K562 (cell line): ENCODE measurements at regions not wholly inside any gene's neighbourhood (a gene's known extent, or its start where the extent isn't known, plus 50 kb on each side); places are given as distances from the start of the nearest gene placed in this dataset.

Experiments
- ATAC-seq: fragments of 200-7000 bp; cut with Tn5 transposase; 3 replicates; pipeline ENCODE4 v1.9.1; 2020; ENCODE audit warnings: moderate library complexity
- BruUV-seq: library from RNA; stranded (reverse); fragments of 400-500 nt; replicated peaks from 2 replicates; lab custom pipeline; 2021; lab: Mats Ljungman, UMichigan
- CTCF ChIA-PET: fragments of 300-600 bp; formaldehyde crosslinking; extraction: SDS; loops from one replicate; lab custom pipeline; 2021; ENCODE audit warnings: low intra/inter-chr PET ratio; lab: Yijun Ruan, JAX
- POLR2A ChIA-PET: fragments of 300-600, 350-650 bp; sonication (Branson Sonifier 250); formaldehyde crosslinking; extraction: SDS; loops from one replicate; lab custom pipeline; 2021; ENCODE audit warnings: antibody characterized with exemption, inconsistent platforms; lab: Yijun Ruan, JAX
- DNase-seq, 4 experiments: peaks; one replicate each; pipeline versions ENCODE4 v3.0.0 to v3.0.0-alpha.2; 2011 to 2018; ENCODE audit warnings: low spot score in 3 of 4, mixed read lengths in 3 of 4; ENCODE audit errors: extremely low read depth in 1 of 4
- FAIRE-seq: peaks from 2 replicates; lab custom pipeline; 2011; peaks lifted over from hg19 to GRCh38; lab: Jason Lieb, UNC
- H2AFZ ChIP-seq: 2 replicates; pipeline ENCODE4 v1.6.0; 2011; ENCODE audit warnings: low read depth, low read length, control low read depth, inconsistent platforms
- H3K27ac ChIP-seq: fragments of 200-600 bp; 3 replicates; pipeline ENCODE4 v1.8.0; 2011; ENCODE audit warnings: low read depth, mild to moderate bottlenecking, control low read depth, inconsistent platforms, low read length, moderate library complexity, mixed read lengths; ENCODE audit errors: extremely low read depth
- H3K27me3 ChIP-seq, 2 experiments: fragments of 300-600 bp in 1 of 2; 2 replicates in 1 of 2; 3 replicates in 1 of 2; pipeline versions ENCODE4 v1.6.0 to v1.8.0; 2011; ENCODE audit warnings: inconsistent platforms in 2 of 2, low read length in 2 of 2, mild to moderate bottlenecking in 1 of 2, mixed read lengths in 1 of 2, moderate library complexity in 1 of 2; ENCODE audit not compliant: control insufficient read depth in 2 of 2, insufficient read depth in 2 of 2
- H3K36me3 ChIP-seq: fragments of 300-600 bp; 3 replicates; pipeline ENCODE4 v1.8.0; 2011; ENCODE audit warnings: mild to moderate bottlenecking, low read length, inconsistent platforms; ENCODE audit not compliant: control insufficient read depth, insufficient read depth
- H3K4me1 ChIP-seq, 2 experiments: fragments of 200-600 bp in 1 of 2; replicated peaks in 1 of 2; 2 replicates in 1 of 2; 3 replicates in 1 of 2; pipeline versions ENCODE4 v1.5.1 to v1.8.0; 2011; ENCODE audit warnings: inconsistent platforms in 2 of 2, low read length in 2 of 2, mild to moderate bottlenecking in 1 of 2, mixed read lengths in 1 of 2, moderate library complexity in 1 of 2; ENCODE audit not compliant: control insufficient read depth in 2 of 2, insufficient read depth in 2 of 2
- H3K4me2 ChIP-seq: 2 replicates; pipeline ENCODE4 v1.6.1; 2011; ENCODE audit warnings: low read length, control low read depth, inconsistent platforms, mixed read lengths; ENCODE audit not compliant: insufficient read depth
- H3K4me3 ChIP-seq: fragments of 200-600 bp; sonication (generic), shearing (Covaris generic); 2 replicates; pipeline ENCODE4 v1.5.1; 2016; ENCODE audit warnings: control low read depth, inconsistent platforms
- H3K79me2 ChIP-seq: fragments of 200-600 bp; 3 replicates; pipeline ENCODE4 v1.8.0; 2011; ENCODE audit warnings: low read length, inconsistent platforms; ENCODE audit not compliant: control insufficient read depth, insufficient read depth
- H3K9ac ChIP-seq, 2 experiments: 2 replicates each; pipeline versions ENCODE4 v1.6.0 to v1.6.1; 2011; ENCODE audit warnings: low read depth in 2 of 2, low read length in 2 of 2, control low read depth in 1 of 2, inconsistent platforms in 1 of 2, mild to moderate bottlenecking in 1 of 2, mixed read lengths in 1 of 2; ENCODE audit not compliant: insufficient read depth in 1 of 2
- H3K9me1 ChIP-seq: one replicate; pipeline ENCODE4 v1.6.0; 2011; ENCODE audit warnings: inconsistent platforms, mild to moderate bottlenecking, low read length, moderate library complexity; ENCODE audit not compliant: control insufficient read depth, insufficient read depth
- H3K9me3 ChIP-seq: replicated peaks from 2 replicates; pipeline ENCODE4 v1.5.1; 2011; ENCODE audit warnings: low read depth, low read length, inconsistent platforms; ENCODE audit not compliant: control insufficient read depth, insufficient read depth
- H4K20me1 ChIP-seq: replicated peaks from 2 replicates; pipeline ENCODE4 v1.6.1; 2011; ENCODE audit warnings: low read length, inconsistent platforms, mixed read lengths; ENCODE audit not compliant: control insufficient read depth, insufficient read depth
- CBFA2T2 ChIP-seq: fragments of 450-650 bp; conservative IDR thresholded peaks from 2 replicates; pipeline ENCODE4 v1.6.1; 2017; ENCODE audit warnings: mild to moderate bottlenecking
- CBX3 ChIP-seq, 2 experiments: IDR thresholded peaks; 1 replicate in 1 of 2; 2 replicates in 1 of 2; pipeline ENCODE4 v1.6.1; 2012; ENCODE audit warnings: inconsistent platforms in 2 of 2, low read length in 2 of 2, borderline replicate concordance in 1 of 2, control low read depth in 1 of 2
- FOXJ3 ChIP-seq: sonication (generic); formaldehyde crosslinking; IDR thresholded peaks from 2 replicates; pipeline ENCODE4 v1.4.0; 2020; ENCODE audit warnings: mild to moderate bottlenecking, missing genetic modification reagents
- GATAD2A ChIP-seq: fragments of 450-650 bp; IDR thresholded peaks from 2 replicates; pipeline ENCODE4 v1.6.1; 2017
- MAFF ChIP-seq: IDR thresholded peaks from 2 replicates; pipeline ENCODE4 v1.6.1; 2012; ENCODE audit warnings: low read length, improper control_type of control experiment
- MCM5 ChIP-seq: fragments of 450-650 bp; IDR thresholded peaks from 2 replicates; pipeline ENCODE4 v1.6.1; 2016; ENCODE audit warnings: low read depth
- NR2C2 ChIP-seq, 2 experiments: fragments of 200-800 bp in 1 of 2; sonication (Bioruptor generic) in 1 of 2; sonication (generic) in 1 of 2; formaldehyde crosslinking in 1 of 2; IDR thresholded peaks; 2 replicates each; pipeline versions ENCODE4 v1.6.1 to v1.8.0; 2016 to 2022; ENCODE audit warnings: mild to moderate bottlenecking in 1 of 2, missing compliant biosample characterization in 1 of 2, missing genetic modification characterization in 1 of 2, missing genetic modification reagents in 1 of 2
- PYGO2 ChIP-seq: fragments of 450-650 bp; IDR thresholded peaks from 2 replicates; pipeline ENCODE4 v1.6.1; 2016; ENCODE audit warnings: mild to moderate bottlenecking, missing genetic modification characterization, moderate library complexity, missing compliant biosample characterization
- SAFB2 ChIP-seq: fragments of 200-400 bp; formaldehyde crosslinking; IDR thresholded peaks from 2 replicates; pipeline ENCODE4 v1.6.1; 2018; ENCODE audit warnings: borderline replicate concordance, low read length, low read depth, moderate library complexity; ENCODE audit not compliant: severe bottlenecking
- TCF7 ChIP-seq: sonication (generic); IDR thresholded peaks from 2 replicates; pipeline ENCODE4 v1.6.1; 2016; ENCODE audit warnings: antibody characterized with exemption, borderline replicate concordance
- ZBTB7A ChIP-seq: IDR thresholded peaks from 2 replicates; pipeline ENCODE4 v1.6.1; 2011; ENCODE audit warnings: low read depth, mild to moderate bottlenecking, low read length, moderate library complexity, borderline replicate concordance; ENCODE audit not compliant: control insufficient read depth
- ZNF79 ChIP-seq: fragments of 250-450 bp; sonication (Bioruptor Pico); IDR thresholded peaks from 2 replicates; pipeline ENCODE4 v1.4.0; 2020; ENCODE audit warnings: low read depth, mild to moderate bottlenecking, moderate library complexity
- WGBS: fragments of 100-300 bp; shearing (Covaris generic); methylation state at CpG from one replicate; pipeline ENCODE4 v1.1.6; 2016; ENCODE audit warnings: low coverage, mixed read lengths; ENCODE audit not compliant: insufficient coverage; ENCODE audit errors: missing lambda C conversion rate; 5-methylcytosine and 5-hydroxymethylcytosine counted together
- in situ Hi-C: fragments of 300-500 bp; cut with MboI; formaldehyde crosslinking; loops from 4 replicates; pipeline ENCODE4 v1.15.0; 2018; ENCODE audit warnings: inconsistent platforms, mixed read lengths
- intact Hi-C: fragments of 100-400 bp; cut with micrococcal nuclease; formaldehyde crosslinking; loops from 2 replicates; pipeline ENCODE4 v1.14.2; 2022
- TF ChIP-seq, protein P1 (sequence below): fragments of 250-450 bp; sonication (Bioruptor Pico); IDR thresholded peaks from 2 replicates; pipeline ENCODE4 v1.6.1; 2021; ENCODE audit warnings: mild to moderate bottlenecking

DNA sequence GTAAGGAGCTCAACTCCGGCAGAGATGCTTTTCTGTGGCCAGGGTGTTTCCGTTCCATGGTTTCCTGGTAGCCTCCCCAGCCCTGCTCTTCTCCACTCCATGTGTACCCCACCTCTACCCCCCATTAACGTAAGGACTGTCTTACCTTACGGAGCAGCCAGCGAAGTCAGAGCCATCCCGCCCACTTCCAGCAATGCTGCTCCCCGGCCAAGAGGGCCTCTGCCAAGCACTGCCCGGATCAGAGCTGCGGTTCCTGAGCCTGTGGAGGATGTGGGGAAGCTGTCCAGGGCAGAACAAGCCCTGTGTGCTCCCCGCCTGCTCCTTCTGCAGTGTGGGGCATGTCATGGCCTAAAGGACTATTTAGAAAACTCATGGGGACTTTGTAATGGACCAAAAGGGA, 261.2 kb downstream of the GADD45G start:
- CTCF ChIA-PET, result no interaction called here
- no peaks in the 10 kb centered on the region for H3K9me1 ChIP-seq
- ATAC-seq, result no peak
- BruUV-seq, result no TSS peak
- no peak overlapping the region for H3K9ac ChIP-seq
- no peak for DNase-seq
- H2AFZ ChIP-seq, result no peak overlapping the region
- POLR2A ChIA-PET, result no interaction called here
- no peaks in the 10 kb centered on the region; a peak in 1 of 5 replicates for H3K4me1 ChIP-seq
- no peaks in the 10 kb centered on the region for H3K9me3 ChIP-seq
- FAIRE-seq, result no peak
- intact Hi-C loops, result no loop called here
- no peaks in the 10 kb centered on the region; a peak in 1 of 5 replicates for H3K27me3 ChIP-seq
- no peak for TF ChIP-seq TCF7
- TF ChIP-seq ZNF79 (CRISPR knock-in tag), result no peak
- no peak for TF ChIP-seq MCM5
- no peak for TF ChIP-seq CBFA2T2
- no peak for TF ChIP-seq MAFF
- H3K4me2 ChIP-seq, result no peak overlapping the region
- no peaks in the 10 kb centered on the region for H4K20me1 ChIP-seq
- in situ Hi-C loops, result no loop called here
- no peak overlapping the region for H3K4me3 ChIP-seq
- H3K79me2 ChIP-seq, result no peaks in the 10 kb centered on the region
- WGBS, result 2% methylated on average over 6 of the region's 10 CpGs
- H3K36me3 ChIP-seq, result no peaks in the 10 kb centered on the region
- no peak overlapping the region for H3K27ac ChIP-seq

DNA sequence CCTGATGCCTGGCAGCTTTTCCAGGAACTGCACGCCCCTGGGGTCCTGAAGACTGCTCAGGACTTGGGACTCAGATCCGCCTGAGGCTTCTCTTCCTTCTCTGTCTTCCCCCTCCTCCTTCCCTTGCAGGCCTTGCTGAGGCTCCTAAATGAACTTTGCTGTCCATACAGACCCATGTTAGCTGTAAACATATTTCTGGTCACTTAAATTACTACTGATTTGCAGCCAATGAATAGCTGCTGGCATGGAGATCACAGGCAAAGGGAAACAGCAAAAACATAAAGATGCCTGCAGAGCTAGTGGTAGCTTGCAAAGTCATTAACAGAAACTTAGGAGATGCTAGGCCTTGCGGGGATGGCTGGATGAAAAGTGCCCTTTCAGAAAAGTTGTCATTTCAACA, 261.9 kb downstream of the GADD45G start:
- no peak for FAIRE-seq
- Histone ChIP-seq H3K79me2 (no peaks in the 10 kb centered on the region), H3K4me1 (no peaks in the 10 kb centered on the region; a peak in 1 of 5 replicates), H3K4me2 (no peak overlapping the region), H3K4me3 (no peak overlapping the region), H3K36me3 (no peaks in the 10 kb centered on the region), H3K9me1 (no peaks in the 10 kb centered on the region), H4K20me1 (no peaks in the 10 kb centered on the region), H3K27me3 (no peaks in the 10 kb centered on the region; a peak in 1 of 5 replicates), H3K9ac (no peak overlapping the region), H3K27ac (no peak overlapping the region), H2AFZ (no peak overlapping the region), H3K9me3 (no peaks in the 10 kb centered on the region)
- in situ Hi-C loops, result no loop called here
- WGBS, result 0% methylated on average over 3 of the region's 3 CpGs
- POLR2A ChIA-PET, result no interaction called here
- ATAC-seq, result no peak
- BruUV-seq, result no TSS peak
- intact Hi-C loops, result no loop called here
- CTCF ChIA-PET, result no interaction called here
- DNase-seq, result no peak
- TF ChIP-seq PYGO2 (tag) (no peak), CBX3 (IDR thresholded peaks at IDR 0.05; ENCODE audit: borderline replicate concordance in 1 of 2, low read length in 2 of 2) (no peak), NR2C2 (CRISPR knock-in tag; IDR thresholded peaks at IDR 0.05) (no peak), NR2C2 (tag; IDR thresholded peaks at IDR 0.05) (no peak), FOXJ3 (no peak), ZBTB7A (no peak), GATAD2A (no peak), SAFB2 (no peak)
- TF ChIP-seq, protein P1, sequence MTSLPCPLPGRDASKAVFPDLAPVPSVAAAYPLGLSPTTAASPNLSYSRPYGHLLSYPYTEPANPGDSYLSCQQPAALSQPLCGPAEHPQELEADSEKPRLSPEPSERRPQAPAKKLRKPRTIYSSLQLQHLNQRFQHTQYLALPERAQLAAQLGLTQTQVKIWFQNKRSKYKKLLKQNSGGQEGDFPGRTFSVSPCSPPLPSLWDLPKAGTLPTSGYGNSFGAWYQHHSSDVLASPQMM (CRISPR knock-in tag), result no peak
